ENCODE measurements at regions not wholly inside any gene's neighbourhood (a gene's known extent, or its start where the extent isn't known, plus 50 kb on each side); places are given as distances from the start of the nearest gene placed in this dataset.

DNA sequence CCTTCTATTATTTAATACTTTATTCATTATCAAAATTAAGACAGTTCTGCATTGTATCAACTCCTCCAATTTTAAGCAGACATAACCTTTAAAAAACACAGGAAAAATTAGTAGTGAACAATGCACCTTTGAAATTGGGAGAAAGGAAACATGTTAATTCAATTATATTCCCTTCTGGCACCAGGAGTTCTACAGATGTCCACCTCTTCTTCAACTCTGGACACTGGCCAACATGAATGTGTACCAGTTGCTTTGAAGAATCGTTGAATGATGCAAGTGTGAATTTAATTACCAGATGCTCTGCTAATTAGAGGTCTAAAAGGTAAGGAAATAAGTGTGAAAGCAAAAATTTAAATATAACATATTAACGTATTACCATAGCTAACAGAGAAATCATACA lies 206.7 kb upstream of the IGFBP3 start:
- 62 to 63% methylated on average over 2 of the region's 2 CpGs for WGBS, 2 donors
- peaks cover 0 to 16% (median 4%) of the 10 kb centered on the region in 9 donors for H3K4me1 ChIP-seq
- H3K27ac ChIP-seq = no peak overlapping the region
- DNase-seq = no peak
- H3K9me3 ChIP-seq = no peaks in the 10 kb centered on the region
- no peaks in the 10 kb centered on the region for H3K27me3 ChIP-seq
- ATAC-seq = peak in 3 of 8 donors; percentile 25 to 70 (median 65)
- no peak overlapping the region for H3K4me3 ChIP-seq
- H3K36me3 ChIP-seq = no peaks in the 10 kb centered on the region
- intact Hi-C loops (cut with DNase I) = no loop called here
- TF ChIP-seq, protein P1, sequence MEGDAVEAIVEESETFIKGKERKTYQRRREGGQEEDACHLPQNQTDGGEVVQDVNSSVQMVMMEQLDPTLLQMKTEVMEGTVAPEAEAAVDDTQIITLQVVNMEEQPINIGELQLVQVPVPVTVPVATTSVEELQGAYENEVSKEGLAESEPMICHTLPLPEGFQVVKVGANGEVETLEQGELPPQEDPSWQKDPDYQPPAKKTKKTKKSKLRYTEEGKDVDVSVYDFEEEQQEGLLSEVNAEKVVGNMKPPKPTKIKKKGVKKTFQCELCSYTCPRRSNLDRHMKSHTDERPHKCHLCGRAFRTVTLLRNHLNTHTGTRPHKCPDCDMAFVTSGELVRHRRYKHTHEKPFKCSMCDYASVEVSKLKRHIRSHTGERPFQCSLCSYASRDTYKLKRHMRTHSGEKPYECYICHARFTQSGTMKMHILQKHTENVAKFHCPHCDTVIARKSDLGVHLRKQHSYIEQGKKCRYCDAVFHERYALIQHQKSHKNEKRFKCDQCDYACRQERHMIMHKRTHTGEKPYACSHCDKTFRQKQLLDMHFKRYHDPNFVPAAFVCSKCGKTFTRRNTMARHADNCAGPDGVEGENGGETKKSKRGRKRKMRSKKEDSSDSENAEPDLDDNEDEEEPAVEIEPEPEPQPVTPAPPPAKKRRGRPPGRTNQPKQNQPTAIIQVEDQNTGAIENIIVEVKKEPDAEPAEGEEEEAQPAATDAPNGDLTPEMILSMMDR (IDR thresholded peaks at IDR 0.05) = no peak

DNA sequence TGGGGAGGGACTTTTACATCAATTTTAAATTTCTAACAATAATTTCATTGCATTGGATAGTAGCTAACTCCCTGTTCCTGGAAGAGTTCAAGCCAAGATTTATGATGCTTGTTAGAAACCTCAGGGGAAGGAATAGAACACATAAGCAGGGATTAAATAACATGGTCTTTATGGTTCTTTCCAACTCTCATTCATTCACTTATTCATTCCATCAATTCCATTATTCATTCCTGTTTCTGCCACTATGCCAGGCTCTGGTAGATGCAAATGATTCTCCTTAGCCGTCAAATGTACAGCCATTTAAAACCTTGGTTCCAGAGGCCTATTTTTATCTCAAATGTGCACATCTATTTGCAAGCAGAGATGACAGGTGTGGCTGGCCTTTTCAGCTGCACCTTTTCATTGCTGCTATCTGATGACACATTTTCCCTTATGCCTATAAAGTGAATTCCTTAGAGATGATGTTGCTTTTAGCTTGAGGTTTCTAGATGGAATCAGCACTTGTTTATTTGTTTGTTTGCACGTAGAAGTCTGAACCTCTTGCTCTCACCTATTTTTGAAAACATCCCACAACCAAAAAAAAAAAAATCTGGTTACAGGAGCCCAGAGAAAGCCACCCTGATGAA lies 205.7 kb upstream of the IGFBP3 start:
- H3K9me3 ChIP-seq = no peaks in the 10 kb centered on the region
- 89 to 91% methylated on average over 2 of the region's 2 CpGs for WGBS, 2 donors
- no peak for DNase-seq
- H3K27ac ChIP-seq = no peak overlapping the region
- TF ChIP-seq, protein P1 (IDR thresholded peaks at IDR 0.05) = no peak
- H3K4me1 ChIP-seq = peaks cover 0 to 16% (median 4%) of the 10 kb centered on the region in 9 donors
- H3K4me3 ChIP-seq = no peak overlapping the region
- H3K27me3 ChIP-seq = no peaks in the 10 kb centered on the region
- H3K36me3 ChIP-seq = no peaks in the 10 kb centered on the region
- ATAC-seq = no peak
- intact Hi-C loops (cut with DNase I) = loop anchor here in 1 of 10 donors (1.0 kb wide), 1 partner anchor 9 kb away; no protein-coding TSS in a partner anchor

DNA sequence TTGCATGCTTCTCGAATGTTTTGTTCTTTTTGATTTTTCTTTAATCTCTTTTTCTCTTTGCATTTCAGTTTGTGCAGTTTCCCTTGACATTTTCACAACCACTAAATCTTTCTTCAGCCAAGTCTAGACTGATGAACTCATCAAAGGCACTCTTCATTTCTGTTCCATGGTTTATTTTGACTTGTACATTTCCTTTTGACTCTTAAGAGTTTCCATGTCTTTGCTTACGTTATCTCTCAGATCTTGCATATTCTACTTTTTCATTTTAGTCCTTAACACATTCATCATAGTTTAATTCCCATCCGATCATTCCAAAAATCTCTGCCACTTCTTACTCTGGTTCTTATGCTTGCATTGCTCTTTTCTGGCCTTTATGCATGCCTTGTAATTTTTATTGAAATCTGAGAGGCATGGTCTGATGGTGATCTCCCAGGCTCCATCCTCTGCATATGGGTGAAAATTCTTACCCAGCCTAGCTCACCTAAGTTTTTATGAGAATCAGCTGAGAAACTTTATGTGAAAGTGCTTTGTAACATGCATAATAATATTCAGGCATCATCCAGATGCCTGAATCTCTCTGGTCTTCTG lies 202.8 kb upstream of the IGFBP3 start:
- Histone ChIP-seq H3K27ac (no peak overlapping the region), H3K4me3 (no peak overlapping the region), H3K27me3 (no peaks in the 10 kb centered on the region), H3K4me1 (peaks cover 0 to 16% (median 4%) of the 10 kb centered on the region in 9 donors), H3K9me3 (no peaks in the 10 kb centered on the region), H3K36me3 (no peaks in the 10 kb centered on the region)
- TF ChIP-seq, protein P1 (IDR thresholded peaks at IDR 0.05) = no peak
- intact Hi-C loops (cut with DNase I) = no loop called here
- DNase-seq (no peak), ATAC-seq (no peak)
- WGBS, 2 donors = 96 to 97% methylated on average over 3 of the region's 3 CpGs

DNA sequence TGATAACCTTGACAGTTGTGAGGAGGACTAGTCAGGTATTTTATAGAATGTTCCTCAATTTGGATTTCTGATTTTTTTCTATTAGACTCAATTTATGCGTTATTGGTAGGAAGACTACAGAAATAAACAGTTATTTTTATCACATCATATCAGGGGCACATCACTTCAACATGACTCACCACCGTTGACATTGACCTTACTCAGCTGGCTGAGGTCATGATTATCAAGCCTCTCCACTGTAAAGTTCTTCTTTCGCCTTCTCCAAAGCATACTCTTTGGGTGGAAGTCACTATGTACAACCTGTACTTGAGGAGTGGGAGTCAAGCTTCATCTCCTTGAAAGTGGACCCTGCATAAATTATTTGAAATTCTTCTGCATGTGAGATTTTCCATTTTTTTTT lies 194.3 kb upstream of the IGFBP3 start:
- H3K36me3 ChIP-seq = no peaks in the 10 kb centered on the region
- no peak for DNase-seq
- peak in 2 of 8 donors; percentile 37 to 56 for ATAC-seq
- H3K4me1 ChIP-seq = peaks cover 0 to 8% (median 0%) of the 10 kb centered on the region in 9 donors
- no peak overlapping the region for H3K4me3 ChIP-seq
- H3K27ac ChIP-seq = no peak overlapping the region
- H3K9me3 ChIP-seq = no peaks in the 10 kb centered on the region
- no peaks in the 10 kb centered on the region for H3K27me3 ChIP-seq
- 29 to 46% methylated on average over 3 of the region's 3 CpGs for WGBS, 2 donors
- intact Hi-C loops (cut with DNase I) = no loop called here
- TF ChIP-seq, protein P1 (IDR thresholded peaks at IDR 0.05) = no peak
